ENCODE measurements at regions not wholly inside any gene's neighbourhood (a gene's known extent, or its start where the extent isn't known, plus 50 kb on each side); places are given as distances from the start of the nearest gene placed in this dataset.

DNA sequence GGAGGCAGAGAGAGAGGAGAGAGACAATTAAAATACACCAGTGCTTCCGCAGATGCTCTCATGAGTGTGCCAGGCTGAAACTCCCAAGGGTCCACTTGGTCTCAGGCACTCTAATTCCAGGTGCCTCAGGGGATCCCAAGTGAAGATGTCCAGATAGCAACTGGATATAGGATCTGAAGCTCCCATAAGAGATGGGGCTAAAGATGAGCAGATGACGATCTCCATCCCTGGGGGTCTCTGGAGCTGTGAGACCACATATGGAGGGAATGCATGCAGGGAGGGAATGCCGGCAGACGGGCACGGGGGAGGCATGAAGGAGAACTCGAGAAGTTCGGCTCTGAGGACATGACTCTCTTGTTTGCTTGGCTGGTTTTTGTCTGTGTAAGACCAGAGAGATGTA lies 223.7 kb upstream of the RAB6C start:
- H3K4me3 ChIP-seq (ENCODE audit: low read length): no peak overlapping the region
- no peaks in the 10 kb centered on the region for H3K27me3 ChIP-seq (ENCODE audit: control insufficient read depth, low read length)
- H3K9me2 ChIP-seq (replicated peaks; ENCODE audit: control insufficient read depth, low read length): no peaks in the 10 kb centered on the region
- H4K20me1 ChIP-seq (ENCODE audit: control insufficient read depth, insufficient read depth, low read depth, low read length): no peaks in the 10 kb centered on the region
- no peaks in the 10 kb centered on the region for H3K36me3 ChIP-seq (ENCODE audit: control insufficient read depth, low read length)
- no peaks in the 10 kb centered on the region for H3K4me1 ChIP-seq (ENCODE audit: control insufficient read depth, low read length)
- H3K4me2 ChIP-seq (ENCODE audit: low read length): no peak overlapping the region
- no peaks in the 10 kb centered on the region for H3F3A ChIP-seq (ENCODE audit: control insufficient read depth, insufficient read depth)
- no peak for TF ChIP-seq EZH2phosphoT487 (IDR thresholded peaks at IDR 0.05; ENCODE audit: borderline replicate concordance, low read length)
- TF ChIP-seq, protein P1, sequence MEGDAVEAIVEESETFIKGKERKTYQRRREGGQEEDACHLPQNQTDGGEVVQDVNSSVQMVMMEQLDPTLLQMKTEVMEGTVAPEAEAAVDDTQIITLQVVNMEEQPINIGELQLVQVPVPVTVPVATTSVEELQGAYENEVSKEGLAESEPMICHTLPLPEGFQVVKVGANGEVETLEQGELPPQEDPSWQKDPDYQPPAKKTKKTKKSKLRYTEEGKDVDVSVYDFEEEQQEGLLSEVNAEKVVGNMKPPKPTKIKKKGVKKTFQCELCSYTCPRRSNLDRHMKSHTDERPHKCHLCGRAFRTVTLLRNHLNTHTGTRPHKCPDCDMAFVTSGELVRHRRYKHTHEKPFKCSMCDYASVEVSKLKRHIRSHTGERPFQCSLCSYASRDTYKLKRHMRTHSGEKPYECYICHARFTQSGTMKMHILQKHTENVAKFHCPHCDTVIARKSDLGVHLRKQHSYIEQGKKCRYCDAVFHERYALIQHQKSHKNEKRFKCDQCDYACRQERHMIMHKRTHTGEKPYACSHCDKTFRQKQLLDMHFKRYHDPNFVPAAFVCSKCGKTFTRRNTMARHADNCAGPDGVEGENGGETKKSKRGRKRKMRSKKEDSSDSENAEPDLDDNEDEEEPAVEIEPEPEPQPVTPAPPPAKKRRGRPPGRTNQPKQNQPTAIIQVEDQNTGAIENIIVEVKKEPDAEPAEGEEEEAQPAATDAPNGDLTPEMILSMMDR (IDR thresholded peaks at IDR 0.05; ENCODE audit: low read depth, low read length, poor library complexity, severe bottlenecking): no peak
- H3K79me2 ChIP-seq (ENCODE audit: control insufficient read depth, low read length): no peaks in the 10 kb centered on the region
- H3K9me3 ChIP-seq (ENCODE audit: control insufficient read depth, insufficient read depth, low read length): no peaks in the 10 kb centered on the region
- H3K27ac ChIP-seq (ENCODE audit: low read depth, low read length): no peak overlapping the region

DNA sequence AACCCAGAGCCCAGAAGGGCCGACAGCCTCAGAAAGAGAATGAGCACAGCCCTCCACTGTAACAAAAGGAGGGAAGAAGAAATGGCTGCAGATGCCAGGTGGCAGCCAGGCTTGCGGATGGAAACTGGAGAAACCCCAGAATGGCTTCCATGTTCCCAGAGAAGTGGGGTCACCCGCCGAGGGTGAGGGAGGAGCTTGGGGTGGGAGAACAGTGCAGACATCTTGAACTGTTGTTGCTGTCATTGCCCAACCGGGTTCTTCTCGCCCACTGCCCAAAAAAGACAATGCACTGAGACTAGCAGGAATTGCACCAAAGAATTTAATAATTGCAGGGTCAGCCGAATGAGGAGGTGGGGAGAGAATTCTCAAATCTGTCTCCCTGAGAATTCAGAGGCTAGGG lies 223.2 kb upstream of the RAB6C start:
- no peaks in the 10 kb centered on the region for H3K27me3 ChIP-seq (ENCODE audit: control insufficient read depth, low read length)
- H3K27ac ChIP-seq (ENCODE audit: low read depth, low read length): no peak overlapping the region
- TF ChIP-seq, protein P1 (IDR thresholded peaks at IDR 0.05; ENCODE audit: low read depth, low read length, poor library complexity, severe bottlenecking): no peak
- TF ChIP-seq EZH2phosphoT487 (IDR thresholded peaks at IDR 0.05; ENCODE audit: borderline replicate concordance, low read length): no peak

DNA sequence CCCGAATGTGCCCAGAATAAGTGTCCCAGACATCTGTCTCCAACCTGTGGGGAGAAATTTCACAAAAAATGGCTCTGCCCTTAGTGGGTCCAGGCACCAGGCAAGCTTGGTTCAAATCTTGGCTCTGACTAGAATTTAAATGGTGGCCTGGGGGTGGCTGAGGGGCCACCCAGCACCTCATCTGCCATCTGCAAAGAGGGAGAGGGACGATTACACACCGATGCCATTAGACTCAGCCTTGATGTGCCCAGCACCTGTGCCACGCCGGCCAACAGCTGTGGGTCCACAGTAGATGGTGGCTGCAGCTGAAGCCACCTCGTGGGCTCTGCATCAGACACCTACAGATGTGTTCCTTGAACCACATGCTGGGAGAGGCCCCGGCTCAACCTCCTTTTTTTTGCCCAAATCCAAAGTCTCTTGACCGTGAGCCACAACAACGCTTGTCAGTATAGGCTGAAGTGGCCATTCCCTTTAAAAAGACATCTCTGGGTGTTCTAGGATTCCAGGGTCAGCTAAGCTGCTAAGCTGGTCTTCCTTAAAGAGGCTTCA lies 222.0 kb upstream of the RAB6C start:
- H3K4me3 ChIP-seq (ENCODE audit: low read length): no peak overlapping the region
- no peaks in the 10 kb centered on the region for H3K27me3 ChIP-seq (ENCODE audit: control insufficient read depth, low read length)
- no peaks in the 10 kb centered on the region for H3K36me3 ChIP-seq (ENCODE audit: control insufficient read depth, low read length)
- H3K4me2 ChIP-seq (ENCODE audit: low read length): no peak overlapping the region
- H3F3A ChIP-seq (ENCODE audit: control insufficient read depth, insufficient read depth): no peaks in the 10 kb centered on the region
- no peaks in the 10 kb centered on the region for H3K4me1 ChIP-seq (ENCODE audit: control insufficient read depth, low read length)
- TF ChIP-seq, protein P1 (IDR thresholded peaks at IDR 0.05; ENCODE audit: low read depth, low read length, poor library complexity, severe bottlenecking): no peak
- no peak for TF ChIP-seq EZH2phosphoT487 (IDR thresholded peaks at IDR 0.05; ENCODE audit: borderline replicate concordance, low read length)
- no peaks in the 10 kb centered on the region for H3K9me2 ChIP-seq (replicated peaks; ENCODE audit: control insufficient read depth, low read length)
- H3K79me2 ChIP-seq (ENCODE audit: control insufficient read depth, low read length): no peaks in the 10 kb centered on the region
- no peaks in the 10 kb centered on the region for H4K20me1 ChIP-seq (ENCODE audit: control insufficient read depth, insufficient read depth, low read depth, low read length)
- H3K27ac ChIP-seq (ENCODE audit: low read depth, low read length): no peak overlapping the region
- no peaks in the 10 kb centered on the region for H3K9me3 ChIP-seq (ENCODE audit: control insufficient read depth, insufficient read depth, low read length)

More for the DNA sequence above, 223.2 kb upstream of the RAB6C start:
- Histone ChIP-seq H4K20me1 (ENCODE audit: control insufficient read depth, insufficient read depth, low read depth, low read length) (no peaks in the 10 kb centered on the region), H3F3A (ENCODE audit: control insufficient read depth, insufficient read depth) (no peaks in the 10 kb centered on the region), H3K4me1 (ENCODE audit: control insufficient read depth, low read length) (no peaks in the 10 kb centered on the region), H3K9me3 (ENCODE audit: control insufficient read depth, insufficient read depth, low read length) (no peaks in the 10 kb centered on the region), H3K4me3 (ENCODE audit: low read length) (no peak overlapping the region), H3K36me3 (ENCODE audit: control insufficient read depth, low read length) (no peaks in the 10 kb centered on the region), H3K79me2 (ENCODE audit: control insufficient read depth, low read length) (no peaks in the 10 kb centered on the region), H3K4me2 (ENCODE audit: low read length) (no peak overlapping the region), H3K9me2 (replicated peaks; ENCODE audit: control insufficient read depth, low read length) (no peaks in the 10 kb centered on the region)

Measured in DOHH2 (cell line).